OCI-LY3 (cell line): ENCODE measurements at regions not wholly inside any gene's neighbourhood (a gene's known extent, or its start where the extent isn't known, plus 50 kb on each side); places are given as distances from the start of the nearest gene placed in this dataset.

Source experiments
- H2AFZ ChIP-seq: fragments of 200-600, 300-600 bp; shearing (Covaris generic); 2 replicates; pipeline ENCODE4 v1.6.0; 2014; ENCODE audit warnings: antibody characterized with exemption, low read depth, low read length
- H3K27ac ChIP-seq: fragments of 200-600, 300-600 bp; sonication (generic); 2 replicates; pipeline ENCODE4 v1.5.1; 2014; ENCODE audit warnings: mild to moderate bottlenecking, low read length, moderate library complexity, mixed read lengths
- H3K27me3 ChIP-seq: fragments of 200-600, 300-600 bp; sonication (generic); 2 replicates; pipeline ENCODE4 v1.6.1; 2014; ENCODE audit warnings: low read depth, low read length, mixed read lengths
- H3K36me3 ChIP-seq: fragments of 200-600, 300-600 bp; sonication (generic); replicated peaks from 2 replicates; pipeline ENCODE3; 2014; ENCODE audit warnings: low read depth, low read length, mixed read lengths
- H3K4me1 ChIP-seq: fragments of 300-600, 200-600 bp; sonication (generic); 2 replicates; pipeline ENCODE4 v1.6.1; 2014; ENCODE audit warnings: low read length, mixed read lengths
- H3K4me2 ChIP-seq: fragments of 200-600, 300-600 bp; sonication (generic); 2 replicates; pipeline ENCODE4 v1.6.1; 2014; ENCODE audit warnings: low read length, mixed read lengths
- H3K4me3 ChIP-seq: fragments of 300-600, 200-600 bp; sonication (generic); 2 replicates; pipeline ENCODE4 v1.5.1; 2014; ENCODE audit warnings: antibody characterized with exemption, mild to moderate bottlenecking, low read length, moderate library complexity
- H3K79me2 ChIP-seq: fragments of 300-600, 200-600 bp; shearing (Covaris generic); 2 replicates; pipeline ENCODE4 v1.6.1; 2014; ENCODE audit warnings: mild to moderate bottlenecking, low read length, mixed read lengths
- H3K9ac ChIP-seq: fragments of 300-600, 200-600 bp; shearing (Covaris generic); 2 replicates; pipeline ENCODE4 v1.6.0; 2014; ENCODE audit warnings: mild to moderate bottlenecking, low read length, moderate library complexity
- H3K9me3 ChIP-seq: fragments of 200-600, 300-600 bp; shearing (Covaris generic); 2 replicates; pipeline ENCODE4 v1.6.1; 2014; ENCODE audit warnings: low read length, mixed read lengths; ENCODE audit not compliant: insufficient read depth
- H4K20me1 ChIP-seq: fragments of 200-600, 300-600 bp; sonication (generic); 2 replicates; pipeline ENCODE4 v1.6.1; 2016; ENCODE audit warnings: low read length, mixed read lengths; ENCODE audit not compliant: insufficient read depth
- EZH2phosphoT487 ChIP-seq: fragments of 200-600 bp; shearing (Covaris generic); IDR thresholded peaks from 2 replicates; pipeline ENCODE4 v1.6.1; 2018; ENCODE audit warnings: antibody characterized with exemption, mixed run types, low read depth
- TF ChIP-seq, protein P1 (sequence below): fragments of 200-600, 300-600 bp; sonication (generic); IDR thresholded peaks from 2 replicates; pipeline ENCODE4 v1.5.1; 2014; ENCODE audit warnings: antibody characterized with exemption, low read length, low read depth

DNA sequence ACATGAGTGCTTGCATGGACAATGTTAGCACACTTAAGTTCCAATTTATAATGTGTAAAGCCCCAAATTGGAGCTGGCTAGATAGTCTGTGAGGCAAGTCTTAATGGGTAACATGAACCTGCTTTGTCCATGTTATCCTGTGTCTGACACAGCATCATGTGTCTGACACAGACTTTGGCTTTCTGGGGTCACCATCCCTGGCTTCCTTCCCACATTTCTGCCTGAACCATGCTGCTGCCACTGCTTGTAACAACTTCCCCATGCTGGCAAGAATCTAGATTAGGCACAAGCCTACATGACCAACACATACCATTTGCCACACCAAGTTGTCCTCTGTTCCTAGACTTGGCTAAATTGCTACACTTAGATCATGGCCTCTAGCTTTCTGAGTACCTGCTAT is 49.8 kb upstream of the ZBTB7C start:
- no peak for TF ChIP-seq EZH2phosphoT487
- TF ChIP-seq, protein P1, sequence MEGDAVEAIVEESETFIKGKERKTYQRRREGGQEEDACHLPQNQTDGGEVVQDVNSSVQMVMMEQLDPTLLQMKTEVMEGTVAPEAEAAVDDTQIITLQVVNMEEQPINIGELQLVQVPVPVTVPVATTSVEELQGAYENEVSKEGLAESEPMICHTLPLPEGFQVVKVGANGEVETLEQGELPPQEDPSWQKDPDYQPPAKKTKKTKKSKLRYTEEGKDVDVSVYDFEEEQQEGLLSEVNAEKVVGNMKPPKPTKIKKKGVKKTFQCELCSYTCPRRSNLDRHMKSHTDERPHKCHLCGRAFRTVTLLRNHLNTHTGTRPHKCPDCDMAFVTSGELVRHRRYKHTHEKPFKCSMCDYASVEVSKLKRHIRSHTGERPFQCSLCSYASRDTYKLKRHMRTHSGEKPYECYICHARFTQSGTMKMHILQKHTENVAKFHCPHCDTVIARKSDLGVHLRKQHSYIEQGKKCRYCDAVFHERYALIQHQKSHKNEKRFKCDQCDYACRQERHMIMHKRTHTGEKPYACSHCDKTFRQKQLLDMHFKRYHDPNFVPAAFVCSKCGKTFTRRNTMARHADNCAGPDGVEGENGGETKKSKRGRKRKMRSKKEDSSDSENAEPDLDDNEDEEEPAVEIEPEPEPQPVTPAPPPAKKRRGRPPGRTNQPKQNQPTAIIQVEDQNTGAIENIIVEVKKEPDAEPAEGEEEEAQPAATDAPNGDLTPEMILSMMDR, result no peak
- Histone ChIP-seq H3K4me3 (no peak overlapping the region), H3K79me2 (no peaks in the 10 kb centered on the region), H3K9ac (no peak overlapping the region), H3K4me1 (no peaks in the 10 kb centered on the region), H2AFZ (no peak overlapping the region), H3K36me3 (no peaks in the 10 kb centered on the region), H4K20me1 (no peaks in the 10 kb centered on the region), H3K27me3 (peaks cover 26% of the 10 kb centered on the region), H3K9me3 (no peaks in the 10 kb centered on the region), H3K4me2 (no peak overlapping the region), H3K27ac (no peak overlapping the region)
